HCT116 (cell line): ENCODE measurements at regions not wholly inside any gene's neighbourhood (a gene's known extent, or its start where the extent isn't known, plus 50 kb on each side); places are given as distances from the start of the nearest gene placed in this dataset.

Experiments used
- ATAC-seq: fragments of 200-7000 bp; cut with Tn5 transposase; 2 replicates; pipeline ENCODE4 v1.9.1; 2020; ENCODE audit warnings: mild to moderate bottlenecking, moderate library complexity
- BruUV-seq: library from RNA; stranded (reverse); fragments of 400-500 nt; replicated peaks from 2 replicates; lab custom pipeline; 2021; lab: Mats Ljungman, UMichigan
- CTCF ChIA-PET: fragments of 300-600 bp; sonication (Branson Sonifier 250); formaldehyde crosslinking; loops from one replicate; lab custom pipeline; 2021; ENCODE audit warnings: antibody characterized with exemption; lab: Charles Lee
- POLR2A ChIA-PET: fragments of 300-600, 350-600 bp; sonication (Branson Sonifier 250); formaldehyde crosslinking; loops from one replicate; lab custom pipeline; 2021; ENCODE audit warnings: antibody characterized with exemption; lab: Charles Lee
- RAD21 ChIA-PET, 2 experiments: fragments of 300-600 bp; sonication (Branson Sonifier 250); formaldehyde crosslinking; loops; one replicate each; lab custom pipeline; 2023; ENCODE audit warnings: low total read pairs in 2 of 2; ENCODE audit not compliant: uncharacterized antibody in 2 of 2, unreplicated experiment in 2 of 2, low non-redundant PET in 1 of 2; lab: Charles Lee
- DNase-seq: peaks from one replicate; pipeline ENCODE4 v3.0.0-alpha.2; 2010; ENCODE audit warnings: low read depth, low spot score
- H2AFZ ChIP-seq: fragments of 200-600 bp; shearing (Covaris generic), sonication (generic); 2 replicates; pipeline ENCODE4 v1.6.1; 2017; ENCODE audit warnings: low read depth, mixed run types, mixed read lengths, antibody characterized with exemption, low read length; ENCODE audit not compliant: poor library complexity, severe bottlenecking
- H3K27ac ChIP-seq: 2 replicates; pipeline ENCODE4 v1.5.1; 2012; ENCODE audit warnings: low read depth, low read length
- H3K27me3 ChIP-seq: fragments of 200-600 bp; sonication (generic); 2 replicates; pipeline ENCODE4 v1.6.1; 2016; ENCODE audit warnings: mixed run types, low read length, mixed read lengths; ENCODE audit not compliant: insufficient read depth
- H3K36me3 ChIP-seq, 2 experiments: fragments of 200-500 bp in 1 of 2; fragments of 200-600 bp in 1 of 2; sonication (Bioruptor generic) in 1 of 2; sonication (generic) in 1 of 2; 2 replicates each; pipeline versions ENCODE4 v1.5.1 to v1.6.1; 2014 to 2016; ENCODE audit warnings: low read length in 2 of 2, inconsistent platforms in 1 of 2, mixed read lengths in 1 of 2, mixed run types in 1 of 2; ENCODE audit not compliant: insufficient read depth in 2 of 2, control insufficient read depth in 1 of 2
- H3K4me1 ChIP-seq, 2 experiments: fragments of 200-600 bp in 1 of 2; sonication (generic) in 1 of 2; 2 replicates each; pipeline versions ENCODE4 v1.5.1 to v1.6.1; 2012 to 2017; ENCODE audit warnings: low read length in 2 of 2, inconsistent platforms in 1 of 2, mild to moderate bottlenecking in 1 of 2, mixed read lengths in 1 of 2, mixed run types in 1 of 2, moderate library complexity in 1 of 2; ENCODE audit not compliant: insufficient read depth in 2 of 2, control insufficient read depth in 1 of 2
- H3K4me2 ChIP-seq: fragments of 200-600 bp; sonication (generic); 2 replicates; pipeline ENCODE4 v1.6.1; 2017; ENCODE audit warnings: mixed run types, low read length, mixed read lengths
- H3K4me3 ChIP-seq, 2 experiments: fragments of 200-600 bp in 1 of 2; sonication (generic) in 1 of 2; replicated peaks in 1 of 2; 2 replicates each; pipeline ENCODE4 v1.5.1; 2011 to 2016; ENCODE audit warnings: low read length in 2 of 2, control low read depth in 1 of 2, low read depth in 1 of 2, mild to moderate bottlenecking in 1 of 2, mixed read lengths in 1 of 2, mixed run types in 1 of 2
- H3K79me2 ChIP-seq: fragments of 200-600 bp; sonication (generic); 2 replicates; pipeline ENCODE4 v1.6.1; 2017; ENCODE audit warnings: mild to moderate bottlenecking, mixed run types, low read length, moderate library complexity, mixed read lengths; ENCODE audit not compliant: insufficient read depth
- H3K9ac ChIP-seq: fragments of 200-600 bp; sonication (generic); 2 replicates; pipeline ENCODE4 v1.6.1; 2016; ENCODE audit warnings: low read length, mixed read lengths
- H3K9me2 ChIP-seq: fragments of 200-600 bp; sonication (generic), shearing (Covaris generic); 2 replicates; pipeline ENCODE4 v1.6.1; 2017; ENCODE audit warnings: mixed run types, mild to moderate bottlenecking, moderate library complexity; ENCODE audit not compliant: insufficient read depth
- H3K9me3 ChIP-seq, 2 experiments: fragments of 200-500 bp in 1 of 2; fragments of 200-600 bp in 1 of 2; sonication (Bioruptor generic) in 1 of 2; sonication (generic) in 1 of 2; 2 replicates each; pipeline ENCODE4 v1.6.1; 2014 to 2017; ENCODE audit warnings: low read length in 2 of 2, mixed read lengths in 2 of 2, inconsistent platforms in 1 of 2, low read depth in 1 of 2, mild to moderate bottlenecking in 1 of 2, mixed run types in 1 of 2, moderate library complexity in 1 of 2; ENCODE audit not compliant: control insufficient read depth in 1 of 2, insufficient read depth in 1 of 2
- H4K20me1 ChIP-seq: fragments of 200-600 bp; sonication (generic), shearing (Covaris generic); 2 replicates; pipeline ENCODE4 v1.6.1; 2017; ENCODE audit warnings: mixed run types, mild to moderate bottlenecking, moderate library complexity; ENCODE audit not compliant: insufficient read depth
- CBX3 ChIP-seq: IDR thresholded peaks from 2 replicates; pipeline ENCODE4 v1.6.1; 2012; ENCODE audit warnings: low read depth
- CEBPB ChIP-seq: IDR thresholded peaks from 2 replicates; pipeline ENCODE4 v1.6.1; 2012; ENCODE audit warnings: low read depth
- CTCF ChIP-seq, 3 experiments: fragments of 200-600 bp in 1 of 3; sonication (generic) in 1 of 3; IDR thresholded peaks in 2 of 3; conservative IDR thresholded peaks in 1 of 3; 2 replicates each; pipeline ENCODE4 v1.5.1; 2012 to 2017; ENCODE audit warnings: low read depth in 2 of 3, low read length in 2 of 3, antibody characterized with exemption in 1 of 3, borderline replicate concordance in 1 of 3, control low read depth in 1 of 3, mild to moderate bottlenecking in 1 of 3, mixed read lengths in 1 of 3, mixed run types in 1 of 3, moderate library complexity in 1 of 3; ENCODE audit not compliant: insufficient read depth in 1 of 3
- EGR1 ChIP-seq: IDR thresholded peaks from 2 replicates; pipeline ENCODE4 v1.6.1; 2012; ENCODE audit warnings: low read depth
- ELF1 ChIP-seq: IDR thresholded peaks from 2 replicates; pipeline ENCODE4 v1.6.1; 2012; ENCODE audit warnings: low read depth, borderline replicate concordance
- EZH2 ChIP-seq: fragments of 200-600 bp; sonication (generic); IDR thresholded peaks from 2 replicates; pipeline ENCODE4 v1.6.1; 2017; ENCODE audit warnings: antibody characterized with exemption, mixed run types
- EZH2phosphoT487 ChIP-seq: fragments of 200-600 bp; IDR thresholded peaks from 2 replicates; pipeline ENCODE4 v1.6.1; 2018; ENCODE audit warnings: antibody characterized with exemption, borderline replicate concordance
- JUND ChIP-seq: IDR thresholded peaks from 2 replicates; pipeline ENCODE4 v1.6.1; 2012
- MAX ChIP-seq: IDR thresholded peaks from 2 replicates; pipeline ENCODE4 v1.6.1; 2012
- POLR2AphosphoS5 ChIP-seq: IDR thresholded peaks from 2 replicates; pipeline ENCODE4 v1.6.1; 2011; ENCODE audit warnings: mild to moderate bottlenecking, low read depth, low read length, moderate library complexity
- RAD21 ChIP-seq: IDR thresholded peaks from 2 replicates; pipeline ENCODE4 v1.6.1; 2012; ENCODE audit warnings: low read depth, mild to moderate bottlenecking
- SIN3A ChIP-seq: IDR thresholded peaks from 2 replicates; pipeline ENCODE4 v1.6.1; 2012; ENCODE audit warnings: low read depth
- SP1 ChIP-seq: IDR thresholded peaks from 2 replicates; pipeline ENCODE4 v1.6.1; 2012; ENCODE audit warnings: low read depth
- TCF7L2 ChIP-seq: IDR thresholded peaks from 2 replicates; pipeline ENCODE4 v1.7.0; 2011; ENCODE audit warnings: borderline replicate concordance, inconsistent platforms; ENCODE audit not compliant: insufficient read depth, insufficient read length; ENCODE audit errors: extremely low read depth
- ZFX ChIP-seq: fragments of 450-650 bp; IDR thresholded peaks from 2 replicates; pipeline ENCODE4 v1.6.1; 2017
- intact Hi-C: fragments of 100-400 bp; cut with micrococcal nuclease; formaldehyde crosslinking; loops from 2 replicates; pipeline ENCODE4 v1.10.0; 2022
- TF ChIP-seq, protein P1 (sequence below): IDR thresholded peaks from 2 replicates; pipeline ENCODE4 v1.6.1; 2012
- TF ChIP-seq, protein P2 (sequence below): IDR thresholded peaks from 2 replicates; pipeline ENCODE4 v1.6.1; 2011; ENCODE audit warnings: mild to moderate bottlenecking, low read length, moderate library complexity; ENCODE audit not compliant: insufficient replicate concordance; ENCODE audit errors: extremely low read depth

- Histone ChIP-seq H3K79me2 (no peaks in the 10 kb centered on the region), H3K27ac (no peak overlapping the region), H3K9ac (no peak overlapping the region), H4K20me1 (no peaks in the 10 kb centered on the region), H3K9me3 (no peaks in the 10 kb centered on the region), H2AFZ (no peak overlapping the region), H3K36me3 (no peaks in the 10 kb centered on the region), H3K4me2 (no peak overlapping the region), H3K4me1 (no peaks in the 10 kb centered on the region), H3K27me3 (no peaks in the 10 kb centered on the region), H3K9me2 (no peaks in the 10 kb centered on the region), H3K4me3 (no peak overlapping the region)
- ATAC-seq, result no peak
- ChIA-PET RAD21 (no interaction called here), CTCF (no interaction called here), POLR2A (no interaction called here)
- no peak for DNase-seq
- intact Hi-C loops, result no loop called here
- no TSS peak for BruUV-seq
- TF ChIP-seq, protein P1, sequence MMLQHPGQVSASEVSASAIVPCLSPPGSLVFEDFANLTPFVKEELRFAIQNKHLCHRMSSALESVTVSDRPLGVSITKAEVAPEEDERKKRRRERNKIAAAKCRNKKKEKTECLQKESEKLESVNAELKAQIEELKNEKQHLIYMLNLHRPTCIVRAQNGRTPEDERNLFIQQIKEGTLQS, result no peak
- TF ChIP-seq SP1 (no peak), EZH2phosphoT487 (no peak), CTCF (IDR thresholded peaks at IDR 0.05 in 2 of 3, conservative IDR thresholded peaks at IDR 0.05 in 1 of 3; ENCODE audit: borderline replicate concordance in 1 of 3, insufficient read depth in 1 of 3, low read depth in 2 of 3, low read length in 2 of 3) (no peak), ELF1 (no peak), TCF7L2 (no peak), CEBPB (no peak), MAX (no peak), JUND (no peak), CBX3 (no peak), EZH2 (no peak), RAD21 (no peak), ZFX (no peak), SIN3A (no peak), EGR1 (no peak), POLR2AphosphoS5 (no peak)
- TF ChIP-seq, protein P2, sequence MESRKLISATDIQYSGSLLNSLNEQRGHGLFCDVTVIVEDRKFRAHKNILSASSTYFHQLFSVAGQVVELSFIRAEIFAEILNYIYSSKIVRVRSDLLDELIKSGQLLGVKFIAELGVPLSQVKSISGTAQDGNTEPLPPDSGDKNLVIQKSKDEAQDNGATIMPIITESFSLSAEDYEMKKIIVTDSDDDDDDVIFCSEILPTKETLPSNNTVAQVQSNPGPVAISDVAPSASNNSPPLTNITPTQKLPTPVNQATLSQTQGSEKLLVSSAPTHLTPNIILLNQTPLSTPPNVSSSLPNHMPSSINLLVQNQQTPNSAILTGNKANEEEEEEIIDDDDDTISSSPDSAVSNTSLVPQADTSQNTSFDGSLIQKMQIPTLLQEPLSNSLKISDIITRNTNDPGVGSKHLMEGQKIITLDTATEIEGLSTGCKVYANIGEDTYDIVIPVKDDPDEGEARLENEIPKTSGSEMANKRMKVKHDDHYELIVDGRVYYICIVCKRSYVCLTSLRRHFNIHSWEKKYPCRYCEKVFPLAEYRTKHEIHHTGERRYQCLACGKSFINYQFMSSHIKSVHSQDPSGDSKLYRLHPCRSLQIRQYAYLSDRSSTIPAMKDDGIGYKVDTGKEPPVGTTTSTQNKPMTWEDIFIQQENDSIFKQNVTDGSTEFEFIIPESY, result no peak
- TF ChIP-seq, all 23 proteins: peak for 0
Measured at GRCh38 chr18:78764544-78764943, 215.1 kb upstream of the SALL3 start.
